ENCODE measurements at regions not wholly inside any gene's neighbourhood (a gene's known extent, or its start where the extent isn't known, plus 50 kb on each side); places are given as distances from the start of the nearest gene placed in this dataset.

- no peak for DNase-seq (ENCODE audit: extremely low spot score)
- H3K9me3 ChIP-seq = no peaks in the 10 kb centered on the region
- H3K27ac ChIP-seq (replicated peaks in 1 of 4) = no peak overlapping the region
- peaks cover 0 to 2% (median under 1%) of the 10 kb centered on the region in 4 donors for H3K4me1 ChIP-seq
- WGBS = 94% methylated on average over 33 of the region's 53 CpGs
- no peaks in the 10 kb centered on the region for H3K36me3 ChIP-seq
- intact Hi-C loops (cut with DNase I) = no loop called here
- H3K27me3 ChIP-seq = peaks cover 0 to 12% (median 0%) of the 10 kb centered on the region in 4 donors
- no peak overlapping the region for H3K4me3 ChIP-seq
- no peak for TF ChIP-seq POLR2A (IDR thresholded peaks at IDR 0.05; ENCODE audit: low read depth)
- no peak for TF ChIP-seq EP300 (IDR thresholded peaks at IDR 0.05)
- TF ChIP-seq POLR2AphosphoS5 (IDR thresholded peaks at IDR 0.05) = no peak
- TF ChIP-seq CTCF (IDR thresholded peaks at IDR 0.05) = no peak
These were observed 131.6 kb downstream of the DLL1 start for GRCh38 chr6:170159022-170159965.

- 89% methylated on average over 29 of the region's 29 CpGs for WGBS
- no peaks in the 10 kb centered on the region for H3K9me3 ChIP-seq
- no peak for DNase-seq (ENCODE audit: extremely low spot score)
These were observed 132.4 kb downstream of the DLL1 start for GRCh38 chr6:170158296-170159021.

GRCh38 chr6:170157567-170158218 is 133.2 kb downstream of the DLL1 start:
- intact Hi-C loops (cut with DNase I) = no loop called here
- H3K36me3 ChIP-seq = no peaks in the 10 kb centered on the region
- peaks cover 0 to 10% (median 0%) of the 10 kb centered on the region in 4 donors for H3K27me3 ChIP-seq
- no peak overlapping the region for H3K27ac ChIP-seq (replicated peaks in 1 of 4)
- no peak for DNase-seq (ENCODE audit: extremely low spot score)
- H3K9me3 ChIP-seq = no peaks in the 10 kb centered on the region
- H3K4me3 ChIP-seq = no peak overlapping the region
- peaks cover 9 to 12% (median 11%) of the 10 kb centered on the region in 4 donors for H3K4me1 ChIP-seq
- TF ChIP-seq POLR2A (IDR thresholded peaks at IDR 0.05; ENCODE audit: low read depth) (no peak), POLR2AphosphoS5 (IDR thresholded peaks at IDR 0.05) (no peak), EP300 (IDR thresholded peaks at IDR 0.05) (no peak), CTCF (IDR thresholded peaks at IDR 0.05) (no peak)
- 95% methylated on average over 28 of the region's 28 CpGs for WGBS

More at GRCh38 chr6:170158296-170159021, 132.4 kb downstream of the DLL1 start:
- intact Hi-C loops (cut with DNase I) = no loop called here
- Histone ChIP-seq H3K27ac (replicated peaks in 1 of 4) (no peak overlapping the region), H3K4me1 (peaks cover 2 to 4% (median 3%) of the 10 kb centered on the region in 4 donors), H3K27me3 (peaks cover 0 to 10% (median 0%) of the 10 kb centered on the region in 4 donors), H3K4me3 (no peak overlapping the region), H3K36me3 (no peaks in the 10 kb centered on the region)
- TF ChIP-seq EP300 (IDR thresholded peaks at IDR 0.05) = no peak
- TF ChIP-seq POLR2AphosphoS5 (IDR thresholded peaks at IDR 0.05) = no peak
- no peak for TF ChIP-seq POLR2A (IDR thresholded peaks at IDR 0.05; ENCODE audit: low read depth)
- no peak for TF ChIP-seq CTCF (IDR thresholded peaks at IDR 0.05)

- no peak for TF ChIP-seq EP300 (IDR thresholded peaks at IDR 0.05)
- no peak for TF ChIP-seq CTCF (IDR thresholded peaks at IDR 0.05)
- TF ChIP-seq POLR2AphosphoS5 (IDR thresholded peaks at IDR 0.05) = no peak
- no peak for TF ChIP-seq POLR2A (IDR thresholded peaks at IDR 0.05; ENCODE audit: low read depth)
- intact Hi-C loops (cut with DNase I) = no loop called here
- peaks cover 0 to 6% (median 0%) of the 10 kb centered on the region in 4 donors for H3K27me3 ChIP-seq
- no peak for DNase-seq (ENCODE audit: extremely low spot score)
- 93% methylated on average over 22 of the region's 34 CpGs for WGBS
- no peak overlapping the region for H3K4me3 ChIP-seq
- no peaks in the 10 kb centered on the region for H3K36me3 ChIP-seq
- peaks cover 12 to 21% (median 20%) of the 10 kb centered on the region in 4 donors for H3K4me1 ChIP-seq
- no peak overlapping the region for H3K27ac ChIP-seq (replicated peaks in 1 of 4)
- H3K9me3 ChIP-seq = no peaks in the 10 kb centered on the region
These were observed 134.2 kb downstream of the DLL1 start for GRCh38 chr6:170156448-170157375.

Measured in esophagus muscularis mucosa (tissue), 4 donors.